ENCODE measurements at regions not wholly inside any gene's neighbourhood (a gene's known extent, or its start where the extent isn't known, plus 50 kb on each side); places are given as distances from the start of the nearest gene placed in this dataset.
A peak's percentile ranks its signal among the peaks of the same experiment; 100 is the strongest.

DNA sequence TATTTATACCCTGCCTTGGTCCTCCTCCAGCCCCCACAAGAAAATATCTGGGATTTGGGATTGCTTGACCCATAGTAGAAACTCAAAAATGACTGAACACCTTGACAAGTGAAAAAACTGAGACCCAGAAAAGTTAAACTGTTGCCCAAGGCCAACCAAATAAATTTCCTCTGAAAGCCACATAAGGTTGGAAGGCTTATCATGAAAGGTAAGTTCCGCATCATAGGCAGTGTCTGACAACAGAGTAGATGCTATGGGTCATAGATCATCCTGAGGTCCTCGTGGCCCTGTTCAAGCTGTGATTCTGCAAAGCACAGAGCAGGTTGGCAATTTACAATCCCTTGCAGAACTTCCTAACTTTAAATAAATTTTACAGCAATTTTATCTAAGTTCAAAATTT, 140.8 kb upstream of the TSC22D2 start:
- DNase-seq (ENCODE audit: insufficient read length, low spot score) (no peak), FAIRE-seq (no peak)
- TF ChIP-seq, protein P1, sequence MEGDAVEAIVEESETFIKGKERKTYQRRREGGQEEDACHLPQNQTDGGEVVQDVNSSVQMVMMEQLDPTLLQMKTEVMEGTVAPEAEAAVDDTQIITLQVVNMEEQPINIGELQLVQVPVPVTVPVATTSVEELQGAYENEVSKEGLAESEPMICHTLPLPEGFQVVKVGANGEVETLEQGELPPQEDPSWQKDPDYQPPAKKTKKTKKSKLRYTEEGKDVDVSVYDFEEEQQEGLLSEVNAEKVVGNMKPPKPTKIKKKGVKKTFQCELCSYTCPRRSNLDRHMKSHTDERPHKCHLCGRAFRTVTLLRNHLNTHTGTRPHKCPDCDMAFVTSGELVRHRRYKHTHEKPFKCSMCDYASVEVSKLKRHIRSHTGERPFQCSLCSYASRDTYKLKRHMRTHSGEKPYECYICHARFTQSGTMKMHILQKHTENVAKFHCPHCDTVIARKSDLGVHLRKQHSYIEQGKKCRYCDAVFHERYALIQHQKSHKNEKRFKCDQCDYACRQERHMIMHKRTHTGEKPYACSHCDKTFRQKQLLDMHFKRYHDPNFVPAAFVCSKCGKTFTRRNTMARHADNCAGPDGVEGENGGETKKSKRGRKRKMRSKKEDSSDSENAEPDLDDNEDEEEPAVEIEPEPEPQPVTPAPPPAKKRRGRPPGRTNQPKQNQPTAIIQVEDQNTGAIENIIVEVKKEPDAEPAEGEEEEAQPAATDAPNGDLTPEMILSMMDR (IDR thresholded peaks at IDR 0.05; ENCODE audit: insufficient read depth, missing control alignments): no peak

GRCh38 chr3:150265305-150265704, 142.8 kb upstream of the TSC22D2 start:
- TF ChIP-seq, protein P1 (IDR thresholded peaks at IDR 0.05; ENCODE audit: insufficient read depth, missing control alignments): no peak
- no peak for FAIRE-seq

GRCh38 chr3:150264561-150265279, 143.4 kb upstream of the TSC22D2 start:
- DNase-seq (ENCODE audit: insufficient read length, low spot score): no peak
- TF ChIP-seq, protein P1 (IDR thresholded peaks at IDR 0.05; ENCODE audit: insufficient read depth, missing control alignments): no peak
- peak; percentile 21 for FAIRE-seq

More at GRCh38 chr3:150265305-150265704, 142.8 kb upstream of the TSC22D2 start:
- DNase-seq (ENCODE audit: insufficient read length, low spot score): no peak

GRCh38 chr3:150261958-150262357, 146.1 kb upstream of the TSC22D2 start:
- TF ChIP-seq, protein P1 (IDR thresholded peaks at IDR 0.05; ENCODE audit: insufficient read depth, missing control alignments): no peak
- DNase-seq (ENCODE audit: insufficient read length, low spot score): no peak
- FAIRE-seq: no peak

- DNase-seq (ENCODE audit: insufficient read length, low spot score): no peak
- FAIRE-seq: no peak
- TF ChIP-seq, protein P1 (IDR thresholded peaks at IDR 0.05; ENCODE audit: insufficient read depth, missing control alignments): no peak
Observed at GRCh38 chr3:150261418-150261817, 146.7 kb upstream of the TSC22D2 start.

GRCh38 chr3:150260398-150260710, 147.7 kb upstream of the TSC22D2 start:
- DNase-seq (ENCODE audit: insufficient read length, low spot score) (no peak), FAIRE-seq (no peak)
- TF ChIP-seq, protein P1 (IDR thresholded peaks at IDR 0.05; ENCODE audit: insufficient read depth, missing control alignments): no peak

DNA sequence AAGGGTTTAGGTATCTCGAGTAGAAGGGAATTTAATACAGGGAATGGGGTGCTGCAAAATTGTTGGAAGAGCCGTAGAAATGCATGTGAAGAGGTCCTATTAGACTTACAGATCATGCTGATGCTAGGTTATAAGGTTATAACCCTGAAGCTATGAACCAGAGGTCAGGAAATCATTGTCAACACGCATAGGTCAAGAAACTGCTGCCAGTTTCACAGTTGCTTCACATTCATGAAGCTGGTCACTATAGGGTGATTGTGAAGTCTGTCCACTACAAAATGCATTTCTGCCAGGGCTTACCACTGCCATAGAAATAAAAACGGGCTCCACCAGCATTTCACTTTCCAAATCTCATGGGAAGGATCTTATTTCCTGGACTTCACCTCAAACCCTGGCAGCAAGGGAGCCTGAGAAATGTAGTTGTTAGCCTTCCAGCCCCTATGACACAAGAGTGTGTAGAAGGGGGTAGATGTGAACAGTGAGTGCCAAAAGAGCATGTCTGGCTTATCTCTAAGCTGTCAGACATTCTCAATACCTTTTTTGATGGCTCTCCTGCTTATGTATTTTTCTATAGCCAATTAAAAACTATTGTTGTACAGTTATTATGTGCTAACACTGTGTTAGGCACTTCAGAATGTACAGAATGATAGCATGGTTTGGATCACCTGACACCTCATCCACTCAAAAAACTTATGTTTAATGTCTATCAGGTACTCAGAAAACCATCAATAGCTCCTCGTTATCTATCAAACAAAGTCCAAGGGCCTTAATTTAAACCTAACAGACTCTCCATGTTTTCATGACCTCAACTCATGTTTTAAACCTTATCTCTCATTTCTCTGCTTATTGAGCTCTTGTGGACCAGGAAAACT, 148.3 kb upstream of the TSC22D2 start:
- DNase-seq (ENCODE audit: insufficient read length, low spot score): no peak
- FAIRE-seq: no peak
- TF ChIP-seq, protein P1 (IDR thresholded peaks at IDR 0.05; ENCODE audit: insufficient read depth, missing control alignments): no peak

Data from D721Med (cell line).